Subcutaneous abdominal adipose tissue (tissue), 5 donors: ENCODE measurements at regions not wholly inside any gene's neighbourhood (a gene's known extent, or its start where the extent isn't known, plus 50 kb on each side); places are given as distances from the start of the nearest gene placed in this dataset.

ENCODE experiments used
- H3K27ac ChIP-seq: one replicate; pipeline ENCODE4 v1.7.0; 2013; ENCODE audit warnings: low read depth, mild to moderate bottlenecking, inconsistent platforms, low read length, moderate library complexity
- H3K27me3 ChIP-seq, 5 donors: one replicate each; pipeline ENCODE4 v1.7.0; 2013; ENCODE audit warnings: low read length in 5 of 5, inconsistent platforms in 1 of 5; ENCODE audit not compliant: control insufficient read depth in 5 of 5, insufficient read depth in 4 of 5
- H3K36me3 ChIP-seq, 5 donors: one replicate each; pipeline ENCODE4 v1.7.0; 2013; ENCODE audit warnings: low read length in 5 of 5; ENCODE audit not compliant: control insufficient read depth in 5 of 5, insufficient read depth in 5 of 5
- H3K4me1 ChIP-seq, 5 donors: one replicate each; pipeline ENCODE4 v1.7.0; 2013; ENCODE audit warnings: low read length in 5 of 5, mild to moderate bottlenecking in 3 of 5, moderate library complexity in 1 of 5; ENCODE audit not compliant: control insufficient read depth in 5 of 5, insufficient read depth in 5 of 5
- H3K4me3 ChIP-seq, 5 donors: one replicate each; pipeline ENCODE4 v1.7.0; 2013; ENCODE audit warnings: low read length in 5 of 5, low read depth in 1 of 5
- H3K9ac ChIP-seq, 5 donors: one replicate each; pipeline ENCODE4 v1.7.0; 2013; ENCODE audit warnings: low read length in 5 of 5, mild to moderate bottlenecking in 4 of 5, moderate library complexity in 3 of 5
- H3K9me3 ChIP-seq, 5 donors: one replicate each; pipeline ENCODE4 v1.7.0; 2013; ENCODE audit warnings: low read length in 5 of 5; ENCODE audit not compliant: control insufficient read depth in 5 of 5
- donor health status: healthy.
- donor health status: healthy.
- donor health status: healthy.
- donor health status: healthy.
- donor health status: healthy.

DNA sequence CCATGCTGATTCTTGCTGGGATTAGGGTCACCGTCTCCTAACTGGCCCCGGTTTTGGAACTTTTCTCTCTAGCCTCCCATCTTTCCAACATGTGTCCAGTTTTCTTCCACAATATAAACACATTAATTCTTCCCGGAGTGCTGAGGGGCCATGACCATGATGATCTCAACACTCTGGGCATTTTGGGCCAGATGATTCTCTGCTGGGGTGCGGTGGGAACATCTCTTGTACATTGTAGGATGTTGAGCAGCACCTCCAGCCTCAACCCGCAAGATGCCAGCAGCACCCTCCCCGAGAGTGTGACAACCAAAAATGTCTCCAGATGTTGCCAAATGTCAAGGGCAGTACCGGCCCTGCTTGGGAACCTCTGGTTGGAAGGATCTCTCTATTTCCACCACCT, 164.8 kb downstream of the TFAP2C start:
- H3K27me3 ChIP-seq: peaks cover 0 to 9% (median 4%) of the 10 kb centered on the region in 5 donors
- H3K27ac ChIP-seq: no peak overlapping the region
- no peaks in the 10 kb centered on the region for H3K4me1 ChIP-seq
- H3K9ac ChIP-seq: no peak overlapping the region
- no peaks in the 10 kb centered on the region for H3K36me3 ChIP-seq
- H3K4me3 ChIP-seq: no peak overlapping the region
- H3K9me3 ChIP-seq: peaks cover 0 to 11% (median 8%) of the 10 kb centered on the region in 5 donors

DNA sequence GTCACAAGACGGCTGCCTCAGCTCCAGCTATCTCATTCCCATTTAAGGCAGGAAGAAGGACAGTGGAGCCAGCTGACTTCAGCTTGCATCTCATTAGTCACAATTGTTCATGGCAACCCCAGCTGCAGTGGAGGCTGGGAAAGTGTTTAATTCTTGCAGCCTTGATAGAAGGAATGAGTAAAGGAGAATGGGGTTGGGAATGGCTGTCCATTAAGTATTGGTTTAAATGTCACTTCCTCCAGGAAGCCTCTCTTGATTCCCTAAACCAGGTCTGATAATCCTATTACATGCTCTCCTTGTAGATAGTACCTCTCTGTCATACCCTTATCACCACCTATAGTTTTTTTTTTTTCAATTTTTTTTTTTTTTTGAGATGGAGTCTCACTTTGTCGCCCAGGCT, 166.4 kb downstream of the TFAP2C start:
- H3K4me1 ChIP-seq: no peaks in the 10 kb centered on the region

DNA sequence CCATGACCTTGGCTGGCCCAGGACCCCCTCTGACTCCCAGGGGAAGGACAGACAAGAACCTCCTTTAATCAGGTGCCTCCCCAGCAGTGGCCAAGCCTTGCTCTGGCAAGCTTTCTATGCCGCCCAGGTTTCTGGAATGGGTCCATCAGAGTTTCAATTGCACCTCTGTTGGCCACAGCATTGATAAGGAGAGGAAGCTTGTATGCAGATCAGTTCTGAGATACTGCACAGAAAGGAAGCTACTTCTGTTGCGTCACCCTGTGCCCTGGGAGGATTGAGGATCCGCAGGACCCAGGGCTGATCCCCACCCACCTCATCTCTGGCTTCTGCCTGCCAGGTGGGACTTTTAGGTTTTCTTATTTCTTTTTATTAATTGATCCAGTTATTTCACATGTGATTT, 167.2 kb downstream of the TFAP2C start:
- Histone ChIP-seq H3K9ac (no peak overlapping the region), H3K4me1 (no peaks in the 10 kb centered on the region), H3K9me3 (peaks cover 0 to 17% (median 15%) of the 10 kb centered on the region in 5 donors), H3K36me3 (no peaks in the 10 kb centered on the region), H3K4me3 (no peak overlapping the region), H3K27me3 (peaks cover 0 to 9% (median 4%) of the 10 kb centered on the region in 5 donors), H3K27ac (no peak overlapping the region)

More for the DNA sequence above, 166.4 kb downstream of the TFAP2C start:
- H3K27me3 ChIP-seq: peaks cover 0 to 9% (median 4%) of the 10 kb centered on the region in 5 donors
- H3K9me3 ChIP-seq: peaks cover 0 to 17% (median 15%) of the 10 kb centered on the region in 5 donors
- H3K27ac ChIP-seq: no peak overlapping the region
- no peak overlapping the region for H3K4me3 ChIP-seq
- no peaks in the 10 kb centered on the region for H3K36me3 ChIP-seq
- H3K9ac ChIP-seq: no peak overlapping the region

DNA sequence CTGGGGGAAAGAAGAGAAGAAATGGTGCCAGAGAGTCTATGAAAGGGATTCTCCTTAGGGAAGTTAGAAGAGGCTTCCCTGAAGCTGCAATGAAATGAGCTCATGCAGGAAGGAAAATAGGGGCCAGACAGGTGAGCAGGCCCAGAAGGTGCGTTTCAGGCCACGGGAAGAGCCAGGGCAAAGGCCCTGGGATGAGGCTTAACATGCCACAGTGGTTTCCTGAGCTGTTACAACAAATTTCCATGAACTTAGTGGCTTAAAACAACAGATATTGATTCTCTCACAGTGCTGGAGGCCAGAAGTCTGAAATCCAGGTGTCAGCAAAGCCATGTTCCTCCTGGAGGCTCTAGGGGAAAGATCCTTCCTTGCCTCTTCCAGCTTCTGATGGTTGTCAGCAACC, 167.9 kb downstream of the TFAP2C start:
- no peak overlapping the region for H3K4me3 ChIP-seq
- no peaks in the 10 kb centered on the region for H3K4me1 ChIP-seq
- no peaks in the 10 kb centered on the region for H3K36me3 ChIP-seq
- no peak overlapping the region for H3K9ac ChIP-seq
- peaks cover 0 to 9% (median 4%) of the 10 kb centered on the region in 5 donors for H3K27me3 ChIP-seq
- peaks cover 0 to 17% (median 15%) of the 10 kb centered on the region in 5 donors for H3K9me3 ChIP-seq
- no peak overlapping the region for H3K27ac ChIP-seq

DNA sequence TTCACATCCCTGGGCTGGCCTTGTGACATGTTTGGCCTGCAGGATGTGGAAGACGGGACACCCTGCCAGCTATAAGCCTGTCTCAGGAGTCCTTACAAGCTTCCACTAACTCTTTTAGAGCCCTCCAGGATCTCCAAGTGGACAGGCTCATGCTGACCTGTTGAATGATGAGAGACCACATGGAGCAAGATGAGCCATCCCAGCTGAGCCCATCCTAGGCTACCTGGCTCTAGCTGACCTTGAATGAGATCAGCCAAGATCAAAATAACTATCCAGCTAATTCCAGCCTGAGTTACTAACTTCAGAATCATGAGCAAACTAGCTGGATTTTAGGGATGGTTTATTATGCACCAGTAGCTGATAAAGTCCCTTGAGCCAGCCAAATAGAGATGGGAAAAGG, 169.5 kb downstream of the TFAP2C start:
- Histone ChIP-seq H3K36me3 (no peaks in the 10 kb centered on the region), H3K9ac (no peak overlapping the region), H3K4me1 (no peaks in the 10 kb centered on the region), H3K4me3 (no peak overlapping the region), H3K9me3 (peaks cover 0 to 17% (median 15%) of the 10 kb centered on the region in 5 donors), H3K27me3 (peaks cover 0 to 9% (median 8%) of the 10 kb centered on the region in 5 donors), H3K27ac (no peak overlapping the region)

DNA sequence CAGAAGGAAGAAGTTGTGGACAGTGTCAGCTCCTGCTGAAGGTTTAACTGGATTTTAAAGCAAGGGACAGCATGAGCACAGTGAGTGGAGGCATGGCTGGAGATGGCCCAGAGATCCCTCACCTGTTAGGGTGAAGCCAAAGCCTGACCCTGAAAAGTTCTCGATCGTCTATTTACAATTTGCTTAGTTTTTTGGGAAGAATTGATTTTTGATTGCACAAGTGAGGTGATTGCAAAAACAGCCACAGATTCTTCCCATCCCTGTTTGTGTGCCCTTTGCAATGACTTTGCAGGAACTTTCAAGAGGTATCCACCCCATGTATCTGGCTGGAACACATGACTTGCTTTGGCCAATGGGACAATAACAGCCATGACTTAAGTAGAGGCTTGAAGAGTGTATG, 170.1 kb downstream of the TFAP2C start:
- no peaks in the 10 kb centered on the region for H3K4me1 ChIP-seq
- no peaks in the 10 kb centered on the region for H3K36me3 ChIP-seq
- peaks cover 0 to 17% (median 15%) of the 10 kb centered on the region in 5 donors for H3K9me3 ChIP-seq
- H3K9ac ChIP-seq: no peak overlapping the region
- H3K27me3 ChIP-seq: peaks cover 0 to 9% (median 6%) of the 10 kb centered on the region in 5 donors
- no peak overlapping the region for H3K27ac ChIP-seq
- H3K4me3 ChIP-seq: no peak overlapping the region

DNA sequence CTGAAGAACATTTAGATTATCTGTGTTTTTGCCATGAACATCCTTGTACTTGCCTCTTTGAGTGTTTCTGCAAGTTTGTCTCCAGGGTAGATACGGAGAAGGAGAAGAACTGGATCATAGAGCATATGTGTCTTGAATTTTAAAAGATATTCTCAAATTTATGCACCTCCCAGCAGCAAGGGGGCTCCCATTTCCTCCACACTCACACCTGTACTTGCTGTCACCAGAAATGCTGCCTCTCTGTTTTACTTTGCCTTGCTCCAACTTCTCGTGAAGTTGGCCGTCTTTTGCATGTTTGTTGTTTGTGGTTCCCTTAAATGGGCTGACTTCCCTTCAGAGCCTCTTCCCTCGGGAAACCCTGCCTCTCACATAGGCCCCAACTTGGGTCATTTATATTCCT, 171.0 kb downstream of the TFAP2C start:
- H3K27ac ChIP-seq: no peak overlapping the region
- no peaks in the 10 kb centered on the region for H3K4me1 ChIP-seq
- H3K4me3 ChIP-seq: no peak overlapping the region
- H3K9me3 ChIP-seq: peaks cover 0 to 17% (median 15%) of the 10 kb centered on the region in 5 donors
- peaks cover 0 to 17% (median 10%) of the 10 kb centered on the region in 5 donors for H3K27me3 ChIP-seq
- no peak overlapping the region for H3K9ac ChIP-seq
- H3K36me3 ChIP-seq: no peaks in the 10 kb centered on the region

DNA sequence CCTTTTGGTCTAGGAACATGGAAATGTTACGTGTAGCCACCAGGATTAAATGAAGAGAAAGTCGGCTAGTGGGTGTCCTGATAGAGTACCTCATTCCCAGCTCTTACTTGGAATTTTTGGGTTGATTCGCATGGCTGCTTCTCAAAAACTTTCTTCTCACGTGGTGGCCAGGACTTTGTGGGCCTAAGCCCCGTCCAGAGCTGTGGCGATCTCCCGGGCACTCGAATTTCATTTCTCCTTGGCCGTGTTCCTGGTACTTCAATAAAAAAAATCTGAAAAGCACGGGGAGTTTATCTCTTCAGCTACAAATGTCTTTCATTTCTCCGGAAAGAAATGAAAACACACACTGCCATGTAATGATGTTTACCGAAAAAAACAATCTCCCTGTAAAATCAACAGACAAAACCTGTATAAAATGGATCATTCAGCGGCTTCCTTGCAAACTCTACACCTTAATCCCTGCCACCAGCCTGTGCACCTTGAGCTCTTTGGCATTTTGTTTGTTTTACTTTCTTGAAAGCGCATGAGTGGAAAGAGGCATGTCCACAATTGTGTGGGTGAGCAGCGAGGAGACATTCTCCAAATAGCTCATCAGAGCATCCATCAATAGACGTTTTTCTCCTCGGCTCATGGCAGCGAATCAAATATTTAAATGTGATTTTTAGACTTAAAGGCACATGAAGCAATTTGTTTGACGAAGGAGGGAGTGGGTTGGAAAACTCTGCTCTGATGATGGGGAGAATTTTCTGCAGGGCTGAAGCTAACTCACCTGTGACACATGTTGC, 173.1 kb downstream of the TFAP2C start:
- Histone ChIP-seq H3K9ac (no peak overlapping the region), H3K27me3 (peaks cover 3 to 31% (median 20%) of the 10 kb centered on the region in 5 donors), H3K4me3 (no peak overlapping the region), H3K9me3 (peaks cover 0 to 17% (median 15%) of the 10 kb centered on the region in 5 donors), H3K27ac (no peak overlapping the region), H3K36me3 (no peaks in the 10 kb centered on the region), H3K4me1 (no peaks in the 10 kb centered on the region)

DNA sequence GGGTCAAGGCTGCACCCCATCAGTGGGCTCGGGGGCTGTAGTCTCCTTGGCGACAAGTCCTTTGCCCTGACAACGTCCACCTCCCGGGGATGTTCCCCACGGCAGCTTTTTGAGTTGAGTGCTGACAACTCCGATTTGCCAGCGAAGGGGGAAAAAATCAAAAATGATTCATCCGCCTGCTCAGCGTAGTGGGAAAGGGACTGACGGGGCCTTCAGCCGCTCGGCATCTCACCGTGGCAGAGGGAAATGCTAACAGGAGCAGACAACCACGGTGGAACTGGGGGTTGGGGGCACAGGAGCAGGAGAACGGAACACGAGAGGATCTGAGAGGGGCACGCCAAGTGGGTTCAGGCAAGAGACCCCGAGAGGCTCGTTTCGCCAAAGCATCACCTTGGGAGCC, 173.7 kb downstream of the TFAP2C start:
- Histone ChIP-seq H3K27ac (no peak overlapping the region), H3K4me1 (no peaks in the 10 kb centered on the region), H3K9me3 (peaks cover 0 to 17% (median 15%) of the 10 kb centered on the region in 5 donors), H3K36me3 (no peaks in the 10 kb centered on the region), H3K27me3 (peaks cover 5 to 37% (median 25%) of the 10 kb centered on the region in 5 donors), H3K9ac (no peak overlapping the region), H3K4me3 (no peak overlapping the region)

DNA sequence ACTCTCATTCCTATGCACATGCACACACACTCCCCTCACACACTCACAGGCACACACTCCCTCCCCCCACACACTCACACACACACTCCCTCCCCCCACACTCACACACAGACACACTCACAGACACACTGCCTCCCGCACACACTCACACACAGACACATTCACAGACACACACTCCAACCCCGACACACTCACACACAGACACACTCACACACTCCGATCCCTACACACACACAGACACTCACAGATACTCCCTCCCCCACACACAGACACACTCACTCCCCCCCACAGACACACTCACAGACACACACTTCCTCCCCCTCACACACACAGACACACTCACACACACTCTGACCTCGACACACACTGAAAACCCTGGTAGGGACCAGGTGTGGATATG, 176.2 kb downstream of the TFAP2C start:
- H3K9ac ChIP-seq: no peak overlapping the region
- H3K4me1 ChIP-seq: no peaks in the 10 kb centered on the region
- H3K27ac ChIP-seq: no peak overlapping the region
- no peak overlapping the region for H3K4me3 ChIP-seq
- H3K27me3 ChIP-seq: peaks cover 12 to 57% (median 46%) of the 10 kb centered on the region in 5 donors
- no peaks in the 10 kb centered on the region for H3K36me3 ChIP-seq
- H3K9me3 ChIP-seq: peaks cover 0 to 5% (median 0%) of the 10 kb centered on the region in 5 donors
